Trophoblast cell (in vitro differentiated cells and primary cell): ENCODE measurements at regions not wholly inside any gene's neighbourhood (a gene's known extent, or its start where the extent isn't known, plus 50 kb on each side); places are given as distances from the start of the nearest gene placed in this dataset.
A peak's percentile ranks its signal among the peaks of the same experiment; 100 is the strongest.

Experiments
- DNase-seq, 2 donors: peaks; one replicate each; pipeline ENCODE4 v3.0.0-alpha.2; 2016
- H2AFZ ChIP-seq: 2 replicates; pipeline ENCODE4 v1.6.1; 2013; ENCODE audit warnings: low read length, moderate library complexity, mild to moderate bottlenecking; ENCODE audit not compliant: insufficient read depth, poor library complexity
- H2AK5ac ChIP-seq: 2 replicates; pipeline ENCODE4 v1.6.1; 2013; ENCODE audit warnings: mild to moderate bottlenecking, low read length
- H2BK120ac ChIP-seq: 2 replicates; pipeline ENCODE4 v1.6.1; 2013; ENCODE audit warnings: low read length, mild to moderate bottlenecking, moderate library complexity; ENCODE audit not compliant: insufficient read depth, poor library complexity
- H2BK12ac ChIP-seq: 2 replicates; pipeline ENCODE4 v1.6.1; 2013; ENCODE audit warnings: mild to moderate bottlenecking, low read length, moderate library complexity
- H2BK5ac ChIP-seq: 2 replicates; pipeline ENCODE4 v1.6.1; 2013; ENCODE audit warnings: low read length, low read depth, moderate library complexity, mild to moderate bottlenecking; ENCODE audit not compliant: poor library complexity
- H3K14ac ChIP-seq: 2 replicates; pipeline ENCODE4 v1.6.1; 2013; ENCODE audit warnings: mild to moderate bottlenecking, low read length
- H3K18ac ChIP-seq: 2 replicates; pipeline ENCODE4 v1.6.1; 2013; ENCODE audit warnings: mild to moderate bottlenecking, low read length
- H3K23ac ChIP-seq: 2 replicates; pipeline ENCODE4 v1.6.1; 2013; ENCODE audit warnings: low read length
- H3K27ac ChIP-seq: 2 replicates; pipeline ENCODE4 v1.5.1; 2013; ENCODE audit warnings: low read depth, mild to moderate bottlenecking, inconsistent platforms, low read length, moderate library complexity
- H3K27me3 ChIP-seq: 2 replicates; pipeline ENCODE4 v1.6.1; 2013; ENCODE audit warnings: inconsistent platforms, mild to moderate bottlenecking, low read length, moderate library complexity; ENCODE audit not compliant: insufficient read depth
- H3K36me3 ChIP-seq, 2 experiments: 1 replicate in 1 of 2; 2 replicates in 1 of 2; pipeline ENCODE4 v1.6.1; 2013; ENCODE audit warnings: low read length in 2 of 2, mild to moderate bottlenecking in 2 of 2, moderate library complexity in 1 of 2; ENCODE audit not compliant: insufficient read depth in 2 of 2, control insufficient read depth in 1 of 2
- H3K4ac ChIP-seq: 2 replicates; pipeline ENCODE4 v1.6.1; 2013; ENCODE audit warnings: low read depth, mild to moderate bottlenecking, low read length, moderate library complexity
- H3K4me1 ChIP-seq, 2 experiments: 1 replicate in 1 of 2; 2 replicates in 1 of 2; pipeline ENCODE4 v1.6.1; 2013; ENCODE audit warnings: low read length in 2 of 2, mild to moderate bottlenecking in 2 of 2, moderate library complexity in 1 of 2; ENCODE audit not compliant: insufficient read depth in 2 of 2, control insufficient read depth in 1 of 2
- H3K4me2 ChIP-seq: 2 replicates; pipeline ENCODE4 v1.6.1; 2013; ENCODE audit warnings: inconsistent platforms, mild to moderate bottlenecking, low read length, moderate library complexity
- H3K4me3 ChIP-seq: 2 replicates; pipeline ENCODE4 v1.5.1; 2013; ENCODE audit warnings: mild to moderate bottlenecking, low read depth, low read length, inconsistent platforms
- H3K79me1 ChIP-seq: one replicate; pipeline ENCODE4 v1.6.1; 2013; ENCODE audit warnings: low read length
- H3K79me2 ChIP-seq: 2 replicates; pipeline ENCODE4 v1.6.1; 2013; ENCODE audit warnings: low read length, mild to moderate bottlenecking; ENCODE audit not compliant: control insufficient read depth, insufficient read depth, poor library complexity
- H3K9ac ChIP-seq: 2 replicates; pipeline ENCODE4 v1.6.1; 2013; ENCODE audit warnings: mild to moderate bottlenecking, low read length
- H3K9me3 ChIP-seq: 2 replicates; pipeline ENCODE4 v1.6.1; 2013; ENCODE audit warnings: low read depth, mild to moderate bottlenecking, control low read depth, inconsistent platforms, low read length; ENCODE audit not compliant: insufficient read depth
- H4K12ac ChIP-seq: 2 replicates; pipeline ENCODE4 v1.6.1; 2013; ENCODE audit warnings: low read depth, mild to moderate bottlenecking, low read length, moderate library complexity
- H4K8ac ChIP-seq: 2 replicates; pipeline ENCODE4 v1.6.1; 2013; ENCODE audit warnings: low read depth, mild to moderate bottlenecking, low read length, moderate library complexity
- H4K91ac ChIP-seq: one replicate; pipeline ENCODE4 v1.6.1; 2013; ENCODE audit warnings: low read depth, mild to moderate bottlenecking, low read length, moderate library complexity
- WGBS: extraction: QIAGEN DNeasy Blood & Tissue Kit; methylation state at CpG from one replicate; pipeline ENCODE4 v1.1.7; 2013; ENCODE audit warnings: missing lambda C conversion rate; ENCODE audit not compliant: insufficient read length, insufficient coverage; ENCODE audit errors: extremely low coverage; 5-methylcytosine and 5-hydroxymethylcytosine counted together

- DNase-seq: no peak
- peaks cover 4% of the 10 kb centered on the region for H3K9me3 ChIP-seq
- H3K18ac ChIP-seq: no peak overlapping the region
- no peak overlapping the region for H2BK5ac ChIP-seq
- H3K9ac ChIP-seq: no peak overlapping the region
- H3K4me1 ChIP-seq: no peaks in the 10 kb centered on the region
- H3K36me3 ChIP-seq: no peaks in the 10 kb centered on the region
- H3K79me1 ChIP-seq: no peaks in the 10 kb centered on the region
- no peaks in the 10 kb centered on the region for H3K27me3 ChIP-seq
- H4K8ac ChIP-seq: no peak overlapping the region
- H3K23ac ChIP-seq: no peak overlapping the region
- no peak overlapping the region for H3K4me2 ChIP-seq
- H3K79me2 ChIP-seq: no peaks in the 10 kb centered on the region
- H3K4me3 ChIP-seq: no peak overlapping the region
- H4K91ac ChIP-seq: no peak overlapping the region
- no peak overlapping the region for H2AFZ ChIP-seq
- no peak overlapping the region for H3K27ac ChIP-seq
- no peak overlapping the region for H3K14ac ChIP-seq
- no peak overlapping the region for H2AK5ac ChIP-seq
- H2BK120ac ChIP-seq: no peak overlapping the region
- H4K12ac ChIP-seq: no peak overlapping the region
- no peak overlapping the region for H3K4ac ChIP-seq
- no peak overlapping the region for H2BK12ac ChIP-seq
These were observed 160.7 kb downstream of the TFCP2L1 start for GRCh38 chr2:121124330-121124729.

DNA sequence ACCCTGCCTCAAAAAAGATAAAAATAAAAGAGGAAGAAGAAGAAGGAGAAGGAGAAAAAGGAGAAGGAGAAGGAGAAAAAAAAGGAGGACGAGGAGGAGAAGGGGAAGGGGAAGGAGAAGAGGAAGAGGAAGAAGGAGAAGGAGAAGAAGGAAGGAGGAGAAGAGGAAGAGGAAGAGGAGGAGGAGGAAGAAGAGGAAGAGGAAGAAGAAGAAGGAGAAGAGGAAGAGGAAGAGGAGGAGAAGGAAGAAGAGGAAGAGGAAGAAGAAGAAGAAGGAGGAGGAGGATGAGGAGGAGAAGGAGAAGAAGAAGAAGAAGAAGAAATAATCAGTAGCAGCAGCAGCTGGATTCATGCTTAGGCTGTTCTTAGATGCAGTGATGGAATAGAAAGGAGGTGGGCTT lies 159.7 kb downstream of the TFCP2L1 start:
- Histone ChIP-seq H3K23ac (no peak overlapping the region), H4K91ac (no peak overlapping the region), H3K27ac (no peak overlapping the region), H2AK5ac (no peak overlapping the region), H2BK120ac (no peak overlapping the region), H2BK12ac (no peak overlapping the region), H2BK5ac (no peak overlapping the region), H3K9ac (no peak overlapping the region), H3K4ac (no peak overlapping the region), H3K36me3 (no peaks in the 10 kb centered on the region), H2AFZ (no peak overlapping the region), H4K12ac (no peak overlapping the region), H3K4me2 (no peak overlapping the region), H3K27me3 (no peaks in the 10 kb centered on the region), H3K9me3 (peaks cover 4% of the 10 kb centered on the region), H3K79me1 (no peaks in the 10 kb centered on the region), H3K4me3 (no peak overlapping the region), H3K4me1 (peaks cover 0 to 5% of the 10 kb centered on the region in 2 experiments), H3K18ac (no peak overlapping the region), H3K79me2 (no peaks in the 10 kb centered on the region), H3K14ac (no peak overlapping the region), H4K8ac (no peak overlapping the region)
- no CpG with 5 or more reads among the region's 1 CpG for WGBS
- no peak for DNase-seq

DNA sequence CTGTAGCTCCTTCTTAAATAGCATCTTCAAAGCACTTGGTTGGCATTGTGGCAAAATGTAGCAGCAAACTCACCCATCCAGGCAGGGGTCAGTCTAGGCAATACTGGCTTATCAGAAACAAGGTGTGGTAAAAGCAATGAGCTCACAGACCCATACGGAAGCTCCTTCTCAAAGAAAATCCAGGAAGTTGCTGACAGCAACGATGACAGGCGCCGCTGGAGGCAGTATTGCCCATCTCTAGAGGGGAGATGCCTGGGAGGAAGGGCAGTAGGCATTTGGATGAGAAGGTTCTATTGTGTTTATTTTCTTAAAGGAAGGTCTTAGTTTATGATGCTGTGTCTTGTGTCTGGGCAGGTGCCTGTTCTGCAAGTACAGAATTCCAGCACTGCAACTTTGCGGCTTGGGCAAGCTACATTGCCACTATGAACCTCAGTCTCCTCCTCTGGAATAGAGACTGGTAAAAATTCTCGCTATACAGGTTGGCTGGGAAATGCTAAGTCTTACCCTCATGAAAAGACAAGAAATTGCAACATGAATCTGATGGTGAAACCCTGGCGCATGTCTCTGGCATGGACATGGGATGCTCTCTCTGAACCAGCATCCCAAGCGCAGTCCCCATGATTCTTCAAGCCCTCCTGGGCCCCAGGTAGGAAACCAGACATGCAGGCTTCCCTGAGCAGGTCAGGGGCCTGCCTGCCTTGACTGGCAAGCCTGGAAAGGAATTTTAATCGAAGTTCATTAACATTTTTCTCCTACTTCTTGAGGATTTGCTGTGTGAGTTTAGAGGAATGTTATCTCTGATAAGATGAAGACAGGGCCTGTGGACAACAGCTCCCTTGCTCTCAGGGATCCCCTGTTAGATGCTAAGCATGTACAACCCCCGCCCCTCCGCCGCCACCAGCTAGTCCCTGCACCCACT lies 156.0 kb downstream of the TFCP2L1 start:
- Histone ChIP-seq H3K36me3 (no peaks in the 10 kb centered on the region), H2AK5ac (no peak overlapping the region), H2BK12ac (no peak overlapping the region), H3K79me1 (no peaks in the 10 kb centered on the region), H3K79me2 (no peaks in the 10 kb centered on the region), H3K4me1 (peaks cover 0 to 5% of the 10 kb centered on the region in 2 experiments), H3K9me3 (peaks cover 3% of the 10 kb centered on the region), H3K18ac (no peak overlapping the region), H3K4me3 (no peak overlapping the region), H3K4me2 (no peak overlapping the region), H4K8ac (no peak overlapping the region), H2BK120ac (no peak overlapping the region), H3K23ac (no peak overlapping the region), H3K27ac (no peak overlapping the region), H4K12ac (no peak overlapping the region), H4K91ac (no peak overlapping the region), H3K4ac (no peak overlapping the region), H2BK5ac (no peak overlapping the region), H3K9ac (no peak overlapping the region), H3K14ac (no peak overlapping the region), H2AFZ (no peak overlapping the region), H3K27me3 (no peaks in the 10 kb centered on the region)
- no CpG with 5 or more reads among the region's 12 CpGs for WGBS
- peak; percentile 89 to 98 for DNase-seq

DNA sequence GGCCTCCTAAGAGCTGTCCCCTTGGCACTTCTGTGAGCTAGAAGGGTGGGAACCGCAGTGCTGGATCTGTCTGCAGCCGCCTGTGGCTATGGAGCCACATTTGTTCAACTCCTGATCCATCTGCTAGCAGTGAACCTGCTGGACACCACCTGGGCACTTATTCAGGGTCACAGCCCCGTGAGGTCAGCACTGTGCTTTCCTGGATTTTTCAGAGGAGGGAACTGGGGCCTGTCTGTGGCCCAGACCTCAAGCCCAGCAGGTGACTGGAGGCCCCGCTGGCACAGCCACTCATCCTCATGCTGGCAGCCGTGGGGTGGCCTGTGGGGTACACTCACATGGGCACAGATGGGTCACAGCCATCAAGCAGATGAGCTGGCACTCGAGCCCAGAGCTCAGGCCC lies 155.3 kb downstream of the TFCP2L1 start:
- no CpG with 5 or more reads among the region's 6 CpGs for WGBS
- Histone ChIP-seq H2BK120ac (no peak overlapping the region), H3K27me3 (no peaks in the 10 kb centered on the region)

More for the DNA sequence above, 155.3 kb downstream of the TFCP2L1 start:
- no peak overlapping the region for H3K4me3 ChIP-seq
- H3K23ac ChIP-seq: no peak overlapping the region
- no peak overlapping the region for H2AFZ ChIP-seq
- H3K14ac ChIP-seq: no peak overlapping the region
- H3K9me3 ChIP-seq: peaks cover 5% of the 10 kb centered on the region
- no peak overlapping the region for H3K9ac ChIP-seq
- no peak overlapping the region for H3K27ac ChIP-seq
- no peaks in the 10 kb centered on the region for H3K79me1 ChIP-seq
- no peak overlapping the region for H3K4me2 ChIP-seq
- H3K18ac ChIP-seq: no peak overlapping the region
- H3K4ac ChIP-seq: no peak overlapping the region
- no peaks in the 10 kb centered on the region for H3K36me3 ChIP-seq
- no peaks in the 10 kb centered on the region for H3K79me2 ChIP-seq
- no peak overlapping the region for H4K8ac ChIP-seq
- no peak overlapping the region for H4K91ac ChIP-seq
- no peak overlapping the region for H2BK12ac ChIP-seq
- no peak overlapping the region for H2BK5ac ChIP-seq
- no peak overlapping the region for H4K12ac ChIP-seq
- no peak overlapping the region for H2AK5ac ChIP-seq
- H3K4me1 ChIP-seq: peaks cover 0 to 5% of the 10 kb centered on the region in 2 experiments
- DNase-seq: no peak
